Lower leg skin (tissue), 3 donors: ENCODE measurements at regions not wholly inside any gene's neighbourhood (a gene's known extent, or its start where the extent isn't known, plus 50 kb on each side); places are given as distances from the start of the nearest gene placed in this dataset.

ENCODE experiments used
- CTCF ChIP-seq, 3 donors: fragments of 450-650 bp; IDR thresholded peaks; one replicate each; pipeline ENCODE4 v1.5.1; 2016; ENCODE audit warnings: antibody characterized with exemption in 3 of 3, mild to moderate bottlenecking in 3 of 3, moderate library complexity in 2 of 3
- POLR2A ChIP-seq, 2 donors: fragments of 450-650 bp; IDR thresholded peaks; one replicate each; pipeline ENCODE4 v1.6.1; 2016 to 2017; ENCODE audit warnings: antibody characterized with exemption in 2 of 2, mild to moderate bottlenecking in 1 of 2, moderate library complexity in 1 of 2

- TF ChIP-seq POLR2A (IDR thresholded peaks at IDR 0.05) = no peak
- TF ChIP-seq CTCF (IDR thresholded peaks at IDR 0.05) = no peak
These were observed 252.9 kb upstream of the XYLT1 start for GRCh38 chr16:17723531-17724134.
